IPS DF 4.7 (cell line): ENCODE measurements at regions not wholly inside any gene's neighbourhood (a gene's known extent, or its start where the extent isn't known, plus 50 kb on each side); places are given as distances from the start of the nearest gene placed in this dataset.

Experiments
- DNase-seq: peaks from one replicate; pipeline ENCODE4 v3.0.0-alpha.2; 2013; ENCODE audit warnings: low spot score; ENCODE audit errors: extremely low read depth

DNA sequence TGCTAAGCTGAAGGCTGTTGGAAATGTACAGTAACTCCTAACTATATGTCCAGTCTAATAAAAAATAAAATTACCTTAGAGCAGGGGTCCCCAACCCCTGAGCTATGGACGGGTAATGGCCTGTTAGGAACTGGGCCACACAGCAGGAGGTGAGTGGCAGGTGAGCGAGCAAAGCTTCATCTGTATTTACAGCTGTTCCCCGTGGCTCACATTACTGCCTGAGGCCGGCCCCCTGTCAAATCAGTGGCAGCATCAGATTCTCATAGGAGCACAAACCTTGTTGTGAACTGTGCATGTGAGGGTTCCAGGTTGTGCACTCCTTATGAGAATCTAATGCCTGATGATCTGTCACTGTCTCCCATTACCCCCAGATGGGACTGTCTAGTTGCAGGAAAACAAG is 73.1 kb upstream of the CXCR4 start:
- DNase-seq: no peak

DNA sequence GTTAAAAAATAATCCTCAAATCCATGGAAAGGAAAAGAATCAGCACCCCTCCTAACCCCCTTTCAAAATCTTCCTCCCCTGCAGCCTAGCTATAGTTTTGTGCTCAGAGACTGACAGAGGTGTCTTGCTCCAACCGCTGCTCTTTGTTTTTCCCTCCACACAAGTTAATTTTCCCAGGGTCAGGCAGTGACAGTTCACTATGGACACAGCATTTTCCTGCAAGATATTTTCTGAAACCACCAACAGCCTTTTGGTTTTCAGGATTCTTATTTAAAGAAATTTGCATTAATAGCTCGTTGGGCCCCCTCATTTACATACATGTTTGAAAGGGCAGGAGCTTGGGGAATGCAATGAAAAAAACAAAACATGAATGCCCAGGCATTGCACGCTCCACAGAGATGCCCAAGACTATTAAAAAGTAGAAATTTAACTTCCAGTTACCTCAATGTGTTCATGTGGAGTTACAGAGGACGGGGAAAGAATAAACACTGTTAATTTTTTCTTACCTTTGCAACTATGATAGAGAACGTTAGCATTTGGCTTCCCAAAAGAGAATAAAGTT is 71.4 kb upstream of the CXCR4 start:
- DNase-seq: no peak

DNA sequence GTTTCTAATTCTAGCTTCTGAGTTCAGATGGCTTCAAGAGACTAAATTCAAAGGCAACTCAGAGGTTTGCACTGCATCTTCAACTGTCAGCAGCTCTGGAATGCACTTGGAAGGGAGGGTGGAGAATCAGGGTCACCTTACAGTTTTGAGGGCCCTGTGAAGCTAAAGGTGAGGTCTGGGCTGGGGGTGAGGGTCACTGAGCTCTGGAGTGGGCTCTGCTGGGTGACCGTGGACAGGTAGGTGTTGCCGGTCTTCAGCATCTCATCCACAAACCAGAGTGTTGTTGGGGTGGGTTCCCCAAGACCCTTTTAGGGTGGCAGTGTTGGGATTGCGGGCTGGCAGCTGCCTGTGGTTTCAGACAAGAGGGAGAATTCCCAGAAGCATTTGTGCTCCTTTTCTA is 70.1 kb upstream of the CXCR4 start:
- no peak for DNase-seq

DNA sequence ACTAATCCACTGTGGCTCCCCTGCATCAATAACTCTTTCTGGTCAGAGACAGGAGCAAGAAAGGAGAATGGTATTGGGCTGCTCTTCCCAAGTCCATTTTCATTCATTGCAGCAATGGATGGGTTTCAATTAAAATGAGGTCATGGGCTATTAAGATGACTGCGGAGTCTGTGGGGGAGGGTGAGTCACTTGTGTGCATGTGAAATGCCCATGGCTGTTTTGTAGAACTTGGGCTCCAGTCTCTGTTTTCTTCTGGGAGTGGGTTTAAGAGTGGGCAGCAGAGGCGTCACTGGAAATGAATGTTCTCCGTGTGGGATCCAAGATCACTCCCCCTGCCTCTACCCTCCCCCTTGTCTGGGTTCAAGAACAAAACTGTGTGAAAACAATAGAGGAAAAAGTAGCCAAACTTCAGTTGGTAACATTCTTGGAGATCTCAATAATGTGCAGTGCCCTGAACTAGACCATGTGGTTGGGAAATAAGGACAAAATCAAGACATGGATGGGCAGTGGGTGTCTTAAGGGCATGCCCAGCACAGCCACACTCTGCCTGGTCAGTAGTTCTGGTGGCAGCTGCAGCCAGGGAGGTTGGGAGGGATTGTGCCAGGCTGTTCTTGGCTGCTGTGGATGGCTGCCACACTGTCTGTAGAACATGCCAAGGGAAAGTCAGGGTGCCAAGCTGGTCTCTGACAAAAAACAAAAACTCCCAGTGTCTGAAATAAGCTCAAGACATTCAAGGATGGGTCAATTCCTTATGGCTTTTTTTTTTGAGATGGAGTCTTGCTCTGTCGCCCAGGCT is 68.2 kb upstream of the CXCR4 start:
- no peak for DNase-seq

- no peak for DNase-seq
Observed at GRCh38 chr2:136183097-136183496, 65.1 kb upstream of the CXCR4 start.

DNA sequence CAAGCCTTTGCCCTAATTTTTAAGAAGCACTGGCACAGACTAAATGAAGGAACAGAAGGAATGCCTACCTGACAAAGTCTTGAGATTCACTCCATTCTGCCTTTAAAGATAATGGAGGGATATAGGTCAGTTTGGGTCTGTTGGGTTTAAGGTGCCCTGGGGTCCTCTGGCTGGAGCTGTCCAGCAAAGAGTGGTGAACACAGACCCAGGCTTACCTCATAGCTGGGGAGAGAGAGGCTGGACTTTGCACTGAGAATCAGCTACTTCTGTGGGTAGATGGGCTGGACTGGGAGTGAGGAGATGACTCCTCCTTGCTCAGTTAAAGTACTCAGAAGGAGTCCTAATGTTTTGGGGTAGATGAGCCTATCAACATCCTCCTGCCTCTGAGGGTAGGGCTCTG is 64.4 kb upstream of the CXCR4 start:
- no peak for DNase-seq

DNA sequence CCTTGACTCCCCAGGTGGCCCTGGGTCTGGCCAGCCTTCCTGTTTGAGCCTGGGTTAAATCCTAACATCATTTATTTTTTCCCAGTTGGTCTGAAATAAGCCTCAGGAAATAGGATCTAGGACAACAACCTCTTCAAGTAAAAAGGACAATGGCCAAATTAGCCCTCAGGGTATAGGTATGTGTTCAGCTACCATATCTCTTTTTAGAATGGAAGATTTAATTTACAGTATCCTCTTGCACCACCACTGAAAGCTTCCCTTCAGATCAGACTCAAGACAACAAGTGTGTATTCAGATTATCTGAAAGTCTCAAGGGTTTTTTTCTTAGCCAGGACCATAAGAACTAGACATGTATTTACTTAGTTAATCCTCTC is 61.6 kb upstream of the CXCR4 start:
- no peak for DNase-seq

DNA sequence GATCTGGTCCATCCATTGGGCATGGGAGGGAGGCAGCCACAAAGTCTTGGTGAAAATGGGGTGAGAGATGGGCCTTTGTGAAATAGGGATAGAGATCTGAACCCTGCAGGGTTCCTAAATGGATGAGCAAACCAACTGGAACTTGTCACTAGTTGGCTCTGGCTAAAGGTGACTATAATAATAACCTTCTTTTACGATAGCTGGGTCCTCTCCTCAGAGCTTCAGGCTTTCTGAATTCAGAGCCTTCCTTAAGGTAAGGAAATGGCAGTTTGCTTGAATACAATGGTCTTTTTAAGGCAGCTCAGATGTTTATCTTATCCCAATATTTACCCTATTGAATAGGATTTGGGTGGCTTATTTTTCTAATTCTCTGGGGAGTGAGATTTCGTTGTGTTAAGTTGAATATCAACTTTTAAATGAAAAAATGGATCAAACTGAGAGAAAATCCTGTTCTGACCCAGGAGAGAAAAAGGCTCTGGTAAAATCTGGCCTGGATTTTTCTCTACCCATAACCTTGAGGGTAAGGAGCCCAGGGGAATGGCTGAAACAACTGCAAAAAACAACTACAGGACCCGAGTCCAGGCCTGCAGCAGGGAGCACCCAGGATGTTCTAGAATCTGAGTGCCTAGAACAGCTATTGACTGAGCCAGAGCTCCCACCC is 61.1 kb upstream of the CXCR4 start:
- DNase-seq: no peak

GRCh38 chr2:136175868-136176267 is 57.9 kb upstream of the CXCR4 start:
- no peak for DNase-seq

DNA sequence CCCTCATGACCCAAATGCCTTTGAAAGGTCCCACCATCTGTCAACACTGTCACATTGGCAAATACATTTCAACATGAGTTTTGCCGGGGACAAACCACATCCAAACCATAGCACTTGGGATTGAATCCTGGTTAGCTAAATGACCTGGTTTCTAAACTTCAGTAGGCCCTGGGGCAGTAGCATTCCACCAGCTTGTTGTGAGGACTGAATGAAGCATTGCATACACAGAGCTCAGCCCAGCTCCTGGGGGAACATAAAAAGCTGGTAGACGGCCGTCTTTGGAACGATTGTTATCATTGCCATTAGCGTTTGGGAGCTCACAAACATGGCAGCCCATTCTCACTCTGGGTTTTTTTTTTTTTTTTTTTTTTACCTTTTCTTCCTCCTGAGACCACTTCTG is 57.5 kb upstream of the CXCR4 start:
- no peak for DNase-seq

DNA sequence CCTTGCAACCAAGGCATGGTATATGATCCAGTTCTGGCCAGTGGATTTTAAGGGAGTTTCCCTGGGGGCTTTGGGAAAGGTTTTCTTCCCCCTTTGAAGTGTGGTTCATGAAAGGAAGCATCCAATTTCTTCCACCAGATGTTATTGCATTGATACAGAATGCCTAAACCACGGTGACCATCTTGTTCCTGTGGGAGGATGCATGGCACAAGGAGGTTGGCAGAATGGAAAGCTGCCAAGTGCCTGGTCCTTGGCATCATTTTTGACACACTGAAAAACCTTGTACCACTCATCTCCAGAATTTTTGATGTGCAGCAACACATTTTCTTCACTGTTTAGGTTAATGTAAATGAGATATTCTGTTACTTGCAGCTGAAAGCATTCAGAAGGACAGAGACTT is 55.2 kb upstream of the CXCR4 start:
- DNase-seq: no peak

DNA sequence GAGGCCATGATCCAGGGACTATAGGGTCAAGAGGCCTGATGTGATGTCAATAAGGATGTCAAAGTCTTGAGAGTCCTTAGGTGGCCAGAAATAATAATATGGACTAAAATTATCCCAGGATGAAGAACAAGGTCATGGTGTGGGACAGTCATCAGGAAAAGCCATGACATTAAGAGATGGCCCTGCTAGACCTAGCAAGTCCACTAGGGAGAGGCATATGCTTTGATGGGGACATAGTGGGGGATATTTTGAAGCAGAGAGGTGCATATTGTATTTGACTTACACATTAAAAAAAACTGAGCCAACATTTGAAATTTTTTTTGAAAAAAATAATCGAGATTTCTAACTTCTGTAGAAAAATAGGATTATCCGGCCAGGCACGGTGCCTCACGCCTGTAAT is 53.3 kb upstream of the CXCR4 start:
- no peak for DNase-seq

- DNase-seq: no peak
Observed at GRCh38 chr2:136168720-136169119, 50.8 kb upstream of the CXCR4 start.

GRCh38 chr2:136167721-136168475 is 49.9 kb upstream of the CXCR4 start:
- no peak for DNase-seq
